ENCODE measurements at regions not wholly inside any gene's neighbourhood (a gene's known extent, or its start where the extent isn't known, plus 50 kb on each side); places are given as distances from the start of the nearest gene placed in this dataset.

GRCh38 chr2:2580341-2580740, 249.3 kb upstream of the MYT1L start:
- no peak for DNase-seq (ENCODE audit: low spot score)
- Histone ChIP-seq H3K4me1 (ENCODE audit: control insufficient read depth in 4 of 4, insufficient read depth in 4 of 4, low read length in 3 of 4) (no peaks in the 10 kb centered on the region), H3K9ac (ENCODE audit: low read depth in 1 of 2, low read length in 2 of 2) (no peak overlapping the region), H3K27ac (ENCODE audit: low read depth in 1 of 2, low read length in 2 of 2) (no peak overlapping the region), H3K9me3 (ENCODE audit: control insufficient read depth in 4 of 4, low read length in 3 of 4) (no peaks in the 10 kb centered on the region), H3K4me3 (ENCODE audit: low read depth in 1 of 3, low read length in 3 of 3) (no peak overlapping the region), H3K36me3 (ENCODE audit: control insufficient read depth in 4 of 4, insufficient read depth in 3 of 4, low read depth in 1 of 4, low read length in 3 of 4) (no peaks in the 10 kb centered on the region), H3K27me3 (ENCODE audit: control insufficient read depth in 4 of 4, insufficient read depth in 4 of 4, low read length in 3 of 4) (peaks cover 0 to 2% (median 0%) of the 10 kb centered on the region in 4 donors)
- 80% methylated on average over 19 of the region's 19 CpGs for WGBS
- TF ChIP-seq YY1 (IDR thresholded peaks at IDR 0.05): no peak
- no peak for TF ChIP-seq EGR1 (IDR thresholded peaks at IDR 0.05; ENCODE audit: low read depth in 2 of 2)
- no peak for TF ChIP-seq HNF4A (conservative IDR thresholded peaks at IDR 0.05)
- no peak for TF ChIP-seq RAD21 (IDR thresholded peaks at IDR 0.05)
- no peak for TF ChIP-seq HNF4G (IDR thresholded peaks at IDR 0.05)
- no peak for TF ChIP-seq FOXA1 (IDR thresholded peaks at IDR 0.05)
- no peak for TF ChIP-seq ATF3 (IDR thresholded peaks at IDR 0.05)
- TF ChIP-seq REST (IDR thresholded peaks at IDR 0.05): no peak
- no peak for TF ChIP-seq RXRA (IDR thresholded peaks at IDR 0.05)
- TF ChIP-seq JUND (IDR thresholded peaks at IDR 0.05): no peak
- TF ChIP-seq ZBTB33 (IDR thresholded peaks at IDR 0.05): no peak

- Histone ChIP-seq H3K27me3 (ENCODE audit: control insufficient read depth in 4 of 4, insufficient read depth in 4 of 4, low read length in 3 of 4) (peaks cover 0 to 2% (median 0%) of the 10 kb centered on the region in 4 donors), H3K4me3 (ENCODE audit: low read depth in 1 of 3, low read length in 3 of 3) (no peak overlapping the region), H3K9ac (ENCODE audit: low read depth in 1 of 2, low read length in 2 of 2) (no peak overlapping the region), H3K27ac (ENCODE audit: low read depth in 1 of 2, low read length in 2 of 2) (no peak overlapping the region), H3K4me1 (ENCODE audit: control insufficient read depth in 4 of 4, insufficient read depth in 4 of 4, low read length in 3 of 4) (no peaks in the 10 kb centered on the region), H3K9me3 (ENCODE audit: control insufficient read depth in 4 of 4, low read length in 3 of 4) (no peaks in the 10 kb centered on the region), H3K36me3 (ENCODE audit: control insufficient read depth in 4 of 4, insufficient read depth in 3 of 4, low read depth in 1 of 4, low read length in 3 of 4) (no peaks in the 10 kb centered on the region)
- no peak for DNase-seq (ENCODE audit: low spot score)
- TF ChIP-seq ZBTB33 (IDR thresholded peaks at IDR 0.05) (no peak), HNF4A (conservative IDR thresholded peaks at IDR 0.05) (no peak), MAX (IDR thresholded peaks at IDR 0.05) (no peak), CTCF (IDR thresholded peaks at IDR 0.05; ENCODE audit: low read depth, low read length, missing input control) (no peak), RXRA (IDR thresholded peaks at IDR 0.05) (no peak), RAD21 (IDR thresholded peaks at IDR 0.05) (no peak), SP1 (IDR thresholded peaks at IDR 0.05) (no peak), REST (IDR thresholded peaks at IDR 0.05) (no peak), ATF3 (IDR thresholded peaks at IDR 0.05) (no peak), YY1 (IDR thresholded peaks at IDR 0.05) (no peak), HNF4G (IDR thresholded peaks at IDR 0.05) (no peak), TAF1 (conservative IDR thresholded peaks at IDR 0.05) (no peak), JUND (IDR thresholded peaks at IDR 0.05) (no peak), GABPA (IDR thresholded peaks at IDR 0.05 in 1 of 2, conservative IDR thresholded peaks at IDR 0.05 in 1 of 2) (no peak), EGR1 (IDR thresholded peaks at IDR 0.05; ENCODE audit: low read depth in 2 of 2) (no peak), FOXA1 (IDR thresholded peaks at IDR 0.05) (no peak), NR2F2 (IDR thresholded peaks at IDR 0.05) (no peak), FOXA2 (IDR thresholded peaks at IDR 0.05) (no peak)
- 74% methylated on average over 8 of the region's 8 CpGs for WGBS
Observed at GRCh38 chr2:2579814-2580213, 248.7 kb upstream of the MYT1L start.

Data from liver (tissue), 8 donors.